GM12878 (cell line): ENCODE measurements at regions not wholly inside any gene's neighbourhood (a gene's known extent, or its start where the extent isn't known, plus 50 kb on each side); places are given as distances from the start of the nearest gene placed in this dataset.

Experiments
- EP300 ChIP-seq, 2 experiments: fragments of 150-350 bp in 1 of 2; IDR thresholded peaks; 2 replicates each; pipeline ENCODE4 v1.6.1; 2011 to 2012; ENCODE audit warnings: low read depth in 2 of 2, low read length in 2 of 2, borderline replicate concordance in 1 of 2, improper control_type of control experiment in 1 of 2, inconsistent platforms in 1 of 2; ENCODE audit not compliant: control insufficient read depth in 1 of 2
- EZH2 ChIP-seq: IDR thresholded peaks from 2 replicates; pipeline ENCODE4 v1.6.1; 2012; ENCODE audit warnings: low read depth, mild to moderate bottlenecking, control low read depth, inconsistent platforms, low read length, borderline replicate concordance; ENCODE audit not compliant: control insufficient read depth
- HDAC2 ChIP-seq: fragments of 200-600 bp; sonication (generic); IDR thresholded peaks from 2 replicates; pipeline ENCODE4 v1.6.1; 2017
- HDAC6 ChIP-seq: fragments of 200-600 bp; sonication (generic); IDR thresholded peaks from one replicate; pipeline ENCODE4 v1.8.0; 2017; ENCODE audit warnings: antibody characterized with exemption; ENCODE audit not compliant: unreplicated experiment
- LARP7 ChIP-seq: fragments of 450-650 bp; IDR thresholded peaks from 2 replicates; pipeline ENCODE4 v1.6.1; 2017; ENCODE audit warnings: mild to moderate bottlenecking
- PBX3 ChIP-seq: IDR thresholded peaks from 2 replicates; pipeline ENCODE4 v1.6.1; 2011; ENCODE audit warnings: mild to moderate bottlenecking, low read depth, low read length, moderate library complexity; ENCODE audit not compliant: insufficient replicate concordance
- POLR2A ChIP-seq: IDR thresholded peaks from 2 replicates; pipeline ENCODE4 v1.6.1; 2011; ENCODE audit warnings: low read depth, mild to moderate bottlenecking, low read length
- SIX5 ChIP-seq: IDR thresholded peaks from 2 replicates; pipeline ENCODE4 v1.6.1; 2011; ENCODE audit warnings: mild to moderate bottlenecking, low read depth, low read length, moderate library complexity; ENCODE audit not compliant: severe bottlenecking
- TF ChIP-seq, protein P1 (sequence below), 3 experiments: IDR thresholded peaks in 2 of 3; conservative IDR thresholded peaks in 1 of 3; 2 replicates each; pipeline ENCODE4 v1.5.1; 2011; ENCODE audit warnings: low read depth in 3 of 3, low read length in 3 of 3, mild to moderate bottlenecking in 3 of 3, control low read depth in 2 of 3, moderate library complexity in 2 of 3, inconsistent platforms in 1 of 3, mixed read lengths in 1 of 3; ENCODE audit not compliant: control insufficient read depth in 2 of 3, insufficient read depth in 1 of 3; ENCODE audit errors: extremely low read depth in 1 of 3

DNA sequence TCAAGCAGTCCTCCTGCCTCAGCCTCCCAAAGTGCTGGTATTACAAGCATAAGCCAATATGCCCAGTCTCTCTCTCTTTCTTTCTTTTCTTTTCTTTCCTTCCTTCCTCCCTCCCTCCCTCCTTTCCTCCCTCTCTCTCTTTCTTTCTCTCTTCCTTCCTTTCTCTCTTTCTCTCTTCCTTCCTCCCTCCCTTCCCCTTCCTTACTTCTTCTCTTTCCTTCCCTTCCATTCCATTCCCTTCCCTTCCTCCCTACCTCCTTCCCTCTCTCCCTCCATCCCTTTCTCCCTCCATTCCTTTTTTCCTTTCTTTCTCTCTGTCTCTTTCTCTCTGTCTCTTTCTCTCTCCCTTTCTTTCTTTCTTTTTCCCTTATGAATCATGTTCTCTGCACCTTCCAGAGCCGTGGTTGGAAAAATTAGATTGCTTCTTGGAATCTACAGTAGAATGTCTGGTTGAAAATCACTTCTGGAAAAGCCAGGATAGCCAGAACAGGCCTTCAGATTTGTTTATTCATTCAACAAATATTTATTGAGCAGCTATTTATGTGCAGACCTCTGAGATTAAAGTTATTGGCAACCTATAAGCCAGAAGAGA lies 68.4 kb upstream of the ARHGAP5 start:
- TF ChIP-seq, protein P1, sequence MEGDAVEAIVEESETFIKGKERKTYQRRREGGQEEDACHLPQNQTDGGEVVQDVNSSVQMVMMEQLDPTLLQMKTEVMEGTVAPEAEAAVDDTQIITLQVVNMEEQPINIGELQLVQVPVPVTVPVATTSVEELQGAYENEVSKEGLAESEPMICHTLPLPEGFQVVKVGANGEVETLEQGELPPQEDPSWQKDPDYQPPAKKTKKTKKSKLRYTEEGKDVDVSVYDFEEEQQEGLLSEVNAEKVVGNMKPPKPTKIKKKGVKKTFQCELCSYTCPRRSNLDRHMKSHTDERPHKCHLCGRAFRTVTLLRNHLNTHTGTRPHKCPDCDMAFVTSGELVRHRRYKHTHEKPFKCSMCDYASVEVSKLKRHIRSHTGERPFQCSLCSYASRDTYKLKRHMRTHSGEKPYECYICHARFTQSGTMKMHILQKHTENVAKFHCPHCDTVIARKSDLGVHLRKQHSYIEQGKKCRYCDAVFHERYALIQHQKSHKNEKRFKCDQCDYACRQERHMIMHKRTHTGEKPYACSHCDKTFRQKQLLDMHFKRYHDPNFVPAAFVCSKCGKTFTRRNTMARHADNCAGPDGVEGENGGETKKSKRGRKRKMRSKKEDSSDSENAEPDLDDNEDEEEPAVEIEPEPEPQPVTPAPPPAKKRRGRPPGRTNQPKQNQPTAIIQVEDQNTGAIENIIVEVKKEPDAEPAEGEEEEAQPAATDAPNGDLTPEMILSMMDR (IDR thresholded peaks at IDR 0.05 in 2 of 3, conservative IDR thresholded peaks at IDR 0.05 in 1 of 3; ENCODE audit: control insufficient read depth in 2 of 3, extremely low read depth in 1 of 3, insufficient read depth in 1 of 3, low read depth in 3 of 3, low read length in 3 of 3): no peak
- TF ChIP-seq HDAC6 (no peak), POLR2A (no peak), SIX5 (no peak), EP300 (IDR thresholded peaks at IDR 0.05; ENCODE audit: borderline replicate concordance in 1 of 2, control insufficient read depth in 1 of 2, low read depth in 2 of 2, low read length in 2 of 2) (no peak), PBX3 (no peak), LARP7 (no peak), HDAC2 (no peak), EZH2 (no peak)
